HepG2 (cell line): ENCODE measurements at regions not wholly inside any gene's neighbourhood (a gene's known extent, or its start where the extent isn't known, plus 50 kb on each side); places are given as distances from the start of the nearest gene placed in this dataset.

Source experiments
- DPF2 ChIP-seq: sonication (generic); formaldehyde crosslinking; IDR thresholded peaks from 2 replicates; pipeline ENCODE4 v1.4.0; 2020; ENCODE audit warnings: mild to moderate bottlenecking, low read depth, missing genetic modification reagents, borderline replicate concordance
- ERF ChIP-seq: IDR thresholded peaks from 2 replicates; pipeline ENCODE4 v1.6.1; 2018; ENCODE audit warnings: missing biosample characterization, missing genetic modification reagents
- FOSL2 ChIP-seq: sonication (generic); formaldehyde crosslinking; IDR thresholded peaks from 2 replicates; pipeline ENCODE4 v1.4.0; 2020; ENCODE audit warnings: missing genetic modification reagents
- FOXP1 ChIP-seq, 2 experiments: fragments of 450-650 bp in 1 of 2; IDR thresholded peaks; 2 replicates each; pipeline ENCODE4 v1.6.1; 2017 to 2018; ENCODE audit warnings: antibody characterized with exemption in 1 of 2
- GABPA ChIP-seq, 2 experiments: IDR thresholded peaks; 2 replicates each; pipeline ENCODE4 v1.6.1; 2011 to 2016; ENCODE audit warnings: low read depth in 2 of 2, low read length in 1 of 2, missing biosample characterization in 1 of 2, missing genetic modification characterization in 1 of 2
- GPN1 ChIP-seq: sonication (generic); formaldehyde crosslinking; IDR thresholded peaks from 2 replicates; pipeline ENCODE4 v1.5.1; 2020; ENCODE audit warnings: missing genetic modification reagents, borderline replicate concordance
- ISL2 ChIP-seq: sonication (generic); formaldehyde crosslinking; IDR thresholded peaks from 2 replicates; pipeline ENCODE4 v1.5.0; 2020; ENCODE audit warnings: missing genetic modification reagents
- JARID2 ChIP-seq: sonication (generic); formaldehyde crosslinking; IDR thresholded peaks from 2 replicates; pipeline ENCODE4 v1.8.1; 2023; ENCODE audit warnings: missing genetic modification reagents, inconsistent platforms; ENCODE audit not compliant: insufficient replicate concordance
- KMT2B ChIP-seq: IDR thresholded peaks from 2 replicates; pipeline ENCODE4 v1.6.1; 2016; ENCODE audit warnings: missing genetic modification reagents, missing compliant biosample characterization
- NFIC ChIP-seq: IDR thresholded peaks from 2 replicates; pipeline ENCODE4 v1.6.1; 2012; ENCODE audit warnings: mild to moderate bottlenecking, low read length, inconsistent platforms
- PTBP1 ChIP-seq: fragments of 200-400 bp; formaldehyde crosslinking; IDR thresholded peaks from 2 replicates; pipeline ENCODE4 v1.6.1; 2018; ENCODE audit warnings: low read length, low read depth; ENCODE audit not compliant: poor library complexity, severe bottlenecking
- RELA ChIP-seq: sonication (generic); formaldehyde crosslinking; IDR thresholded peaks from 2 replicates; pipeline ENCODE4 v1.4.0; 2020; ENCODE audit warnings: missing genetic modification reagents
- RFX1 ChIP-seq: fragments of 450-650 bp; IDR thresholded peaks from 2 replicates; pipeline ENCODE4 v1.6.1; 2017
- SATB2 ChIP-seq: sonication (generic); formaldehyde crosslinking; IDR thresholded peaks from 2 replicates; pipeline ENCODE4 v1.5.0; 2020; ENCODE audit warnings: missing genetic modification reagents
- SP140L ChIP-seq: sonication (generic); formaldehyde crosslinking; IDR thresholded peaks from 2 replicates; pipeline ENCODE4 v1.4.0; 2020; ENCODE audit warnings: missing genetic modification reagents, borderline replicate concordance
- STAT5B ChIP-seq: sonication (generic); formaldehyde crosslinking; IDR thresholded peaks from 2 replicates; pipeline ENCODE4 v1.4.0; 2020; ENCODE audit warnings: missing genetic modification reagents
- TOPORS ChIP-seq: sonication (generic); formaldehyde crosslinking; IDR thresholded peaks from 2 replicates; pipeline ENCODE4 v1.8.0; 2023; ENCODE audit warnings: mild to moderate bottlenecking, missing genetic modification reagents
- ZNF251 ChIP-seq: sonication (generic); formaldehyde crosslinking; IDR thresholded peaks from 2 replicates; pipeline ENCODE4 v1.9.0; 2021; ENCODE audit warnings: mild to moderate bottlenecking, missing genetic modification reagents
- ZNF256 ChIP-seq: sonication (generic); formaldehyde crosslinking; conservative IDR thresholded peaks from 2 replicates; pipeline ENCODE4 v1.4.0; 2020; ENCODE audit warnings: missing genetic modification reagents
- ZNF343 ChIP-seq: sonication (generic); formaldehyde crosslinking; IDR thresholded peaks from 2 replicates; pipeline ENCODE4 v1.4.0; 2020; ENCODE audit warnings: mild to moderate bottlenecking, missing genetic modification reagents
- ZNF558 ChIP-seq: sonication (generic); formaldehyde crosslinking; IDR thresholded peaks from 2 replicates; pipeline ENCODE4 v1.9.0; 2022; ENCODE audit warnings: mild to moderate bottlenecking, missing genetic modification reagents, borderline replicate concordance
- ZNF792 ChIP-seq: IDR thresholded peaks from 2 replicates; pipeline ENCODE4 v1.6.1; 2016
- ZNF878 ChIP-seq: sonication (generic); formaldehyde crosslinking; IDR thresholded peaks from 2 replicates; pipeline ENCODE4 v1.8.1; 2023; ENCODE audit warnings: mild to moderate bottlenecking, missing genetic modification reagents, moderate library complexity
- TF ChIP-seq, protein P1 (sequence below): sonication (generic); formaldehyde crosslinking; IDR thresholded peaks from 2 replicates; pipeline ENCODE4 v1.9.0; 2021; ENCODE audit warnings: missing genetic modification reagents, mild to moderate bottlenecking, borderline replicate concordance
- TF ChIP-seq, protein P2 (sequence below): sonication (generic); IDR thresholded peaks from 2 replicates; pipeline ENCODE4 v1.6.1; 2016; ENCODE audit warnings: low read depth, borderline replicate concordance
- TF ChIP-seq, protein P3 (sequence below): sonication (generic); formaldehyde crosslinking; IDR thresholded peaks from 2 replicates; pipeline ENCODE4 v1.8.1; 2023; ENCODE audit warnings: mild to moderate bottlenecking, missing genetic modification reagents, borderline replicate concordance
- TF ChIP-seq, protein P4 (sequence below): sonication (generic); formaldehyde crosslinking; IDR thresholded peaks from 2 replicates; pipeline ENCODE4 v1.4.0; 2020; ENCODE audit warnings: missing genetic modification reagents, borderline replicate concordance
- TF ChIP-seq, protein P5 (sequence below), 2 experiments: sonication (generic) in 1 of 2; formaldehyde crosslinking in 1 of 2; IDR thresholded peaks; 2 replicates each; pipeline versions ENCODE4 v1.4.0 to v1.6.1; 2018 to 2020; ENCODE audit warnings: missing genetic modification reagents in 2 of 2, borderline replicate concordance in 1 of 2, low read depth in 1 of 2, mild to moderate bottlenecking in 1 of 2, missing biosample characterization in 1 of 2

DNA sequence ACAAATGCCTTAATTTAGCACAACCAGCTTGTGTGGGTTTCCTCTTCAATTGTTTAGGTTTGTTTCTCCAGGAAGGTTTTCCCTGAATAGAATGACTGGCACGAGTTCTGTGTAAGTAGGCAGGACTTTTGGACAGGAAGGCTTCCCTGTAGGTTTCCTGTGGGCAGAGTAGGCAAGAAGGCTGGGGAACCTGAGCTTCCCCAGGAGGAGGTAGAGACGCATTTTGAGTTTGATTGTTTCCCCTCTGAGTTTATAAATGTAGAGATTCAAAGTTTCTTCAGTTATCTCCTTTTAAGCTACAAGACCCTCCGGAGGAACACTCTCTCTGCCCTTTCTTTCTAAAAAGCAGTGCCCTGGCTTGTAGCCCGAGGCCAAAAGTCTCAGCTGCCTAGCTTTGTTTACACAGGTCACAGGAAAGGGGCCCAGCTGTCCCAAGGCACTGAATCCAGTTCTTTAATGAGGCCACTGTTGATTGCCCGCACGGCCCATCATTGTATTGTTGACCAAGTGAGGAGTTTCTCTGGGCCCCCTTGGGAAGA lies 66.6 kb upstream of the RDX start (continued):
- TF ChIP-seq, protein P1, sequence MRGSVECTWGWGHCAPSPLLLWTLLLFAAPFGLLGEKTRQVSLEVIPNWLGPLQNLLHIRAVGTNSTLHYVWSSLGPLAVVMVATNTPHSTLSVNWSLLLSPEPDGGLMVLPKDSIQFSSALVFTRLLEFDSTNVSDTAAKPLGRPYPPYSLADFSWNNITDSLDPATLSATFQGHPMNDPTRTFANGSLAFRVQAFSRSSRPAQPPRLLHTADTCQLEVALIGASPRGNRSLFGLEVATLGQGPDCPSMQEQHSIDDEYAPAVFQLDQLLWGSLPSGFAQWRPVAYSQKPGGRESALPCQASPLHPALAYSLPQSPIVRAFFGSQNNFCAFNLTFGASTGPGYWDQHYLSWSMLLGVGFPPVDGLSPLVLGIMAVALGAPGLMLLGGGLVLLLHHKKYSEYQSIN (CRISPR knock-in tag) = no peak
- TF ChIP-seq DPF2 (no peak), RFX1 (no peak), PTBP1 (no peak), ZNF558 (no peak), ISL2 (CRISPR knock-in tag) (no peak), TOPORS (CRISPR knock-in tag) (no peak), GABPA (IDR thresholded peaks at IDR 0.05; ENCODE audit: low read depth, low read length) (no peak), GABPA (CRISPR knock-in tag; IDR thresholded peaks at IDR 0.05; ENCODE audit: low read depth) (no peak), ZNF343 (no peak), JARID2 (CRISPR knock-in tag) (peak; percentile 63), ERF (CRISPR knock-in tag) (no peak), FOSL2 (CRISPR knock-in tag) (peak; percentile 32; the same call in 1 of the 2 replicates), GPN1 (CRISPR knock-in tag) (no peak), ZNF251 (CRISPR knock-in tag) (no peak), ZNF792 (CRISPR knock-in tag) (no peak), NFIC (no peak), SATB2 (CRISPR knock-in tag) (no peak), RELA (CRISPR knock-in tag) (no peak), STAT5B (CRISPR knock-in tag) (no peak), ZNF256 (CRISPR knock-in tag) (no peak), ZNF878 (CRISPR knock-in tag) (no peak), FOXP1 (IDR thresholded peaks at IDR 0.05) (no peak), FOXP1 (CRISPR knock-in tag; IDR thresholded peaks at IDR 0.05) (peak; percentile 53; the same call in 1 of the 2 replicates), KMT2B (CRISPR knock-in tag) (no peak), SP140L (CRISPR knock-in tag) (no peak)
- TF ChIP-seq, protein P2, sequence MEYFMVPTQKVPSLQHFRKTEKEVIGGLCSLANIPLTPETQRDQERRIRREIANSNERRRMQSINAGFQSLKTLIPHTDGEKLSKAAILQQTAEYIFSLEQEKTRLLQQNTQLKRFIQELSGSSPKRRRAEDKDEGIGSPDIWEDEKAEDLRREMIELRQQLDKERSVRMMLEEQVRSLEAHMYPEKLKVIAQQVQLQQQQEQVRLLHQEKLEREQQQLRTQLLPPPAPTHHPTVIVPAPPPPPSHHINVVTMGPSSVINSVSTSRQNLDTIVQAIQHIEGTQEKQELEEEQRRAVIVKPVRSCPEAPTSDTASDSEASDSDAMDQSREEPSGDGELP = peak; percentile 76; the same call in 1 of the 2 replicates
- TF ChIP-seq, protein P3, sequence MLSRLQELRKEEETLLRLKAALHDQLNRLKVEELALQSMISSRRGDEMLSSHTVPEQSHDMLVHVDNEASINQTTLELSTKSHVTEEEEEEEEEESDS (CRISPR knock-in tag) = no peak
- TF ChIP-seq, protein P4, sequence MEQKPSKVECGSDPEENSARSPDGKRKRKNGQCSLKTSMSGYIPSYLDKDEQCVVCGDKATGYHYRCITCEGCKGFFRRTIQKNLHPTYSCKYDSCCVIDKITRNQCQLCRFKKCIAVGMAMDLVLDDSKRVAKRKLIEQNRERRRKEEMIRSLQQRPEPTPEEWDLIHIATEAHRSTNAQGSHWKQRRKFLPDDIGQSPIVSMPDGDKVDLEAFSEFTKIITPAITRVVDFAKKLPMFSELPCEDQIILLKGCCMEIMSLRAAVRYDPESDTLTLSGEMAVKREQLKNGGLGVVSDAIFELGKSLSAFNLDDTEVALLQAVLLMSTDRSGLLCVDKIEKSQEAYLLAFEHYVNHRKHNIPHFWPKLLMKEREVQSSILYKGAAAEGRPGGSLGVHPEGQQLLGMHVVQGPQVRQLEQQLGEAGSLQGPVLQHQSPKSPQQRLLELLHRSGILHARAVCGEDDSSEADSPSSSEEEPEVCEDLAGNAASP (CRISPR knock-in tag) = no peak
- TF ChIP-seq, protein P5, sequence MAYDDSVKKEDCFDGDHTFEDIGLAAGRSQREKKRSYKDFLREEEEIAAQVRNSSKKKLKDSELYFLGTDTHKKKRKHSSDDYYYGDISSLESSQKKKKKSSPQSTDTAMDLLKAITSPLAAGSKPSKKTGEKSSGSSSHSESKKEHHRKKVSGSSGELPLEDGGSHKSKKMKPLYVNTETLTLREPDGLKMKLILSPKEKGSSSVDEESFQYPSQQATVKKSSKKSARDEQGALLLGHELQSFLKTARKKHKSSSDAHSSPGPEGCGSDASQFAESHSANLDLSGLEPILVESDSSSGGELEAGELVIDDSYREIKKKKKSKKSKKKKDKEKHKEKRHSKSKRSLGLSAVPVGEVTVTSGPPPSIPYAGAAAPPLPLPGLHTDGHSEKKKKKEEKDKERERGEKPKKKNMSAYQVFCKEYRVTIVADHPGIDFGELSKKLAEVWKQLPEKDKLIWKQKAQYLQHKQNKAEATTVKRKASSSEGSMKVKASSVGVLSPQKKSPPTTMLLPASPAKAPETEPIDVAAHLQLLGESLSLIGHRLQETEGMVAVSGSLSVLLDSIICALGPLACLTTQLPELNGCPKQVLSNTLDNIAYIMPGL (CRISPR knock-in tag; IDR thresholded peaks at IDR 0.05; ENCODE audit: borderline replicate concordance in 1 of 2, low read depth in 1 of 2) = no peak
